ENCODE measurements at regions not wholly inside any gene's neighbourhood (a gene's known extent, or its start where the extent isn't known, plus 50 kb on each side); places are given as distances from the start of the nearest gene placed in this dataset.

DNA sequence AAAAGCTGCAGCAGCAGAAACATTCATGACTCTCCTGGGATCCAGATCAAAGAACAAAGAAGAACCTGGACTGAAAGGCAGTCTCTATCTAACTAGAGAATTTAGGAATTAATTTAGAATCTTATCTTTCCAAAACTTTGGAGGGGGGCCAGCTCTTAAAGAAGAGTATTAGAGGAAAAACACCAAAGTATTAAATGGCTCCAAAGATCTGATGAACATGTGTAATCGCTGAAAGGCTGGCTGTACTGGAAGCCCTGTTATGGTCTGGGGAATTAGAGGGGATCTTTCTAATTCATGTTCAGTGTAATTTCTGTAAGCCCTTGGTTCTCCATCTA lies 316.8 kb downstream of the CWC27 start:
- no peak overlapping the region for H3K4me3 ChIP-seq
- ATAC-seq: no peak
- no peak for DNase-seq
- intact Hi-C loops (cut with DNase I, micrococcal nuclease): no loop called here
- no peak for TF ChIP-seq CTCF (IDR thresholded peaks at IDR 0.05)
- H3K9me3 ChIP-seq: no peaks in the 10 kb centered on the region
- no peaks in the 10 kb centered on the region for H3K4me1 ChIP-seq (ENCODE audit: low read depth)
- no peaks in the 10 kb centered on the region for H3K36me3 ChIP-seq (ENCODE audit: low read depth)

DNA sequence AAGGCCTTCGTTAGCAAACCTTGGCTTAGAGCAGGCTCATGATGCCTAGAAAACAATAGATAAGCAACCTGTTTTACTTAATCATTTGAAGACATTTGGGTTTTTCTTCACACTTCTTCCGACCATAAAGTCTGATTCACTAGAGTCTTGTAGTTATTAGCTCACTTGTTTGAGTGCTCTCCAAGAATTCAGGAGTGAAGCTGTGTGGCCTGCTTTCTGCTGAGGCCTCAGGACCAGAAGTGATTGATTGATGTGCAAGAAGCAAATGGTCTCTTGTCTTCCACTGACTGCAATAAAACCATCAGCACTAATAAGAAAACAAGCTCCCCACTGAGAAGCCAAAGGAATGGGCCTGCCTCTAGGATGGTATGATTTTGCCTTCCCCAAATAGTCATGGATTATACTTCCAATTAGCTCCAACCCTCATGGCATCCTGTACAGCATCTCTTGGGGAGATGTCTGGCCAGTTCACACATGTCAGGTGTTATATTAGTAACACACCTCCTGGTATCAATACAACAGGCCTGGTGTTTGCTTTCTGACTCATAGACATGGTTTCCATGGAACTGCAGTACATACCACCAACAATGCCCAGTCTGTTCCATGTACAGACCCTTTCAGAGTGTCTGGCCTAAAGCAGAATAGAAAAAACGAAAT lies 317.6 kb downstream of the CWC27 start:
- Histone ChIP-seq H3K4me3 (no peak overlapping the region), H3K36me3 (ENCODE audit: low read depth) (no peaks in the 10 kb centered on the region), H3K4me1 (ENCODE audit: low read depth) (no peaks in the 10 kb centered on the region), H3K9me3 (no peaks in the 10 kb centered on the region)
- intact Hi-C loops (cut with DNase I, micrococcal nuclease): no loop called here
- DNase-seq (no peak), ATAC-seq (no peak)
- TF ChIP-seq CTCF (IDR thresholded peaks at IDR 0.05): no peak

DNA sequence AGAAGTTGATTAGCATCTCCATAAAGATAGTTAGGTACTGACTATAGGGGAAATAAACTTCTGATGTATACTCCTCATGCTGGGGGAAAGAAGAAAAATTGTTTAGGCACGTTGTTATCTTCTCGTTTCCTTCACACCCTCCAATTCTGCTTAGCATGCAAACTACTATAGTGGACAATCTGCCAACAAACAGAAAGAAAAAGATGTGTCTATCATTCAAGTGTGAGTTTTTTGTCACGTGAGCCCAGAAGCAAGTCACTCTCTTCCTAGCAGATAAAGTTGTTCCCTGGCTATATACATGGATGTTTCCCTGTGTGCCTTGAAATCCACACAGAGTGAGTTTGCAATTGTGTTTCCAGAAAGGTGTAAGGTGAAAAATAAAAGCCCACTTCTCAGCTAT lies 318.4 kb downstream of the CWC27 start:
- Histone ChIP-seq H3K4me1 (ENCODE audit: low read depth) (no peaks in the 10 kb centered on the region), H3K36me3 (ENCODE audit: low read depth) (no peaks in the 10 kb centered on the region), H3K9me3 (no peaks in the 10 kb centered on the region), H3K4me3 (no peak overlapping the region)
- TF ChIP-seq CTCF (IDR thresholded peaks at IDR 0.05): no peak
- ATAC-seq (no peak), DNase-seq (no peak)
- intact Hi-C loops (cut with DNase I, micrococcal nuclease): no loop called here

GRCh38 chr5:65094279-65094678 lies 325.5 kb downstream of the CWC27 start:
- TF ChIP-seq CTCF (IDR thresholded peaks at IDR 0.05): no peak
- Histone ChIP-seq H3K4me3 (no peak overlapping the region), H3K36me3 (ENCODE audit: low read depth) (no peaks in the 10 kb centered on the region), H3K9me3 (no peaks in the 10 kb centered on the region), H3K4me1 (ENCODE audit: low read depth) (no peaks in the 10 kb centered on the region)
- no peak for DNase-seq
- no peak for ATAC-seq
- intact Hi-C loops (cut with DNase I, micrococcal nuclease): no loop called here

- intact Hi-C loops (cut with DNase I, micrococcal nuclease): no loop called here
- Histone ChIP-seq H3K36me3 (ENCODE audit: low read depth) (no peaks in the 10 kb centered on the region), H3K4me3 (no peak overlapping the region), H3K9me3 (no peaks in the 10 kb centered on the region), H3K4me1 (ENCODE audit: low read depth) (peaks cover under 1% of the 10 kb centered on the region)
- ATAC-seq (no peak), DNase-seq (no peak)
- TF ChIP-seq CTCF (IDR thresholded peaks at IDR 0.05): no peak
Measured at GRCh38 chr5:65098393-65098792, 329.7 kb downstream of the CWC27 start.
